ENCODE measurements at regions not wholly inside any gene's neighbourhood (a gene's known extent, or its start where the extent isn't known, plus 50 kb on each side); places are given as distances from the start of the nearest gene placed in this dataset.

GRCh38 chr18:46414863-46415262 lies 242.2 kb downstream of the LOXHD1 start:
- no peak for TF ChIP-seq CTCF (IDR thresholded peaks at IDR 0.05; ENCODE audit: borderline replicate concordance, insufficient read depth, low read depth, low read length)

DNA sequence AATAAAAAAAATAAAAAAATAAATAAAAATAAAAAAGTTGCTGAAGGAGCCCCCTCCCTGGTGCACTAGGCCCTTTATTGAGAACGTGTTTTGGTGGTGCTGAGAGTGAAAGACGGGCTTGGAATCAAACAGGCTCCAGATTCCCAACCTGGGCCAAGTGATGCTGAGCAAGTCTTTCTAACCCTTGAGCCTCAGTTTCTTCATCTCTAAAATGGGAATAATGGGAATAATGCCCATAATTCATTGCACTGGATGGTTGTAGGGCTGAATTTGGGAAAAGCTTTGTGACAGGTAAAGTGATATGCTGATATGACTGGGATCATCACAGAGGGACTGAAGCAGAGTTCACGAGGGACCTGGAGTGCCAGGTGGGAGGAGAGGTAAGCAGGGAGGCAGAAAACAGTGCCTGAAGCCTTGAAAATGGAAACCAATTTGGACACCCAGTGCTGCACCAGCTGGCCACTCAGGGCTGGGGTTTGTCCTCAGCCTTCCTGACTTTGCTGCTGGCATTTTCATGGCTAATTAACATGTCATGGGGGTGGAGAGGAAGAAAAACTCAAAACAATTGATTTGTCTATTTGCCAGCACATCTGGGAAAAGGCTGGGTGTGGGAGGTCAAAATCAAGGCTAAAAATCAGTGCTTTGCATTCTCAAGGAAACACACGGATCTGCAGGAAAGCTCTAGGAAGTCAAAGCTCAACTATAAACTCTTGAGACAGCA lies 241.3 kb downstream of the LOXHD1 start:
- TF ChIP-seq CTCF (IDR thresholded peaks at IDR 0.05; ENCODE audit: borderline replicate concordance, insufficient read depth, low read depth, low read length): no peak
- no peak overlapping the region for H3K4me3 ChIP-seq (ENCODE audit: low read depth, low read length)

More at GRCh38 chr18:46414863-46415262, 242.2 kb downstream of the LOXHD1 start:
- H3K4me3 ChIP-seq (ENCODE audit: low read depth, low read length): no peak overlapping the region

GRCh38 chr18:46416706-46417638 lies 240.0 kb downstream of the LOXHD1 start:
- no peak for TF ChIP-seq CTCF (IDR thresholded peaks at IDR 0.05; ENCODE audit: borderline replicate concordance, insufficient read depth, low read depth, low read length)
- no peak overlapping the region for H3K4me3 ChIP-seq (ENCODE audit: low read depth, low read length)

DNA sequence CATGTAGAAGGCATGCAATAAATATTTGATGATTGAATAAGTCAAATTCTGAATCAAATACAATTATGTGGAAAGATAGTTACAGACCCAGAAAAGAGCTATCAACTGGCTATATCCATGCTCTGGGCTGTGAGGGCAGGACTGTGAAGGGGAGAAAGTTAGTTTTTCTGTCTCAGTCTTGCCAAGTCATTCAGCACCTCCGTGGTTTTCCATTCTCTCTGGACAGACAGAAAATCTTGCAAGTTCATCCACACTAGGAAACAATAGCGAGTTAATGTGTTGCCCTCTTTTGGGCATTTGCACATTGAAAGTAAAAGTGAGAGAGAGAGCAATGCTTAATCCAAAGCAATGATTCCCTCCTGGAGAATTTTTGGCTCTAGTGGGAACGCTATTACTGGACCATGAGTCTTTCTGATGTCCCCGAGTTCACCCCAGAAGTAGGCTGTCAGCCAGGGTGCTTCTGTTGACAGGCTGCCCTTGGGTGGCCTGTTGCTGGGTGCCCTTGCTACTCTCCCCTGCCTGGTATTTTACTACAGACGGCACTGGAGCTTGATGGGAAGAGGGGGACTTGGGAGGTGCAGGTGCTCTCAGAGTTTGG lies 238.3 kb downstream of the LOXHD1 start:
- TF ChIP-seq CTCF (IDR thresholded peaks at IDR 0.05; ENCODE audit: borderline replicate concordance, insufficient read depth, low read depth, low read length): no peak
- H3K4me3 ChIP-seq (ENCODE audit: low read depth, low read length): no peak overlapping the region

DNA sequence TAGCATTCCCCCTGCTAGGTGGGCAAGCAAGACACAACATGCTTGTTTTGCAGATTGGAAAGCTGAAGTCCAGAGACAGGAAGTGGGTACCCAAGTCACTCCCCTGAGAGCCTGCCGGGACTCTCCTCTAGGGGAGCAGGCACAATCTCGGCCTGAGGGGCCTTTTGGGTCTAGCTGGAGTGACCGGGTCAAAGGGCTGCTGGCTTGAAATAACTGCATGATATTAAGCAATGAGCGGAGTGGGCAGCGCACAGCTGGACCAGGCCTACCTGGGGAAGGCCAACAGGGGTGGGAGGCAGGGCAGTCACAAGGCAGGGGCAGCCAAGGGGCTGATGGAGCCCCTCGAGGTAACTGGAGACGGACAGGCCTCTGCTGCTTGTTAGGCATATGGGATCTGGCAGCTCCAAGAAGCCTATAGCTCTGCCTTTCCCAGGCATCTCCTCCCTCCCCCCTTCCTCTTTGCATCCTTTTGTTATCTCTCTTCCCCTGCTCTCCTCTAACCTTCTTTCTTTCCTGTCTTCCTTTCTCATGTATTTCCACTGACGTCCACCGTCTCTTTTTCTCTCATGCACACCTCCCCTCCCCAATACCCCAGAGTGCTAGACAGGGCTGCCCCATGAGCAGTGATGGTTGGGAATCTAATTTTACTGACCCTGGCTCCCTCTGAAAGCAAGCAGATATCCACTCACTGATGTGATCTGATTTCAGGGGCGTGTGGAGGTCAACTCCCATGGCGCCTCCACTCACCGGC lies 237.5 kb downstream of the LOXHD1 start:
- no peak; the same call in 1 of the 2 replicates for TF ChIP-seq CTCF (IDR thresholded peaks at IDR 0.05; ENCODE audit: borderline replicate concordance, insufficient read depth, low read depth, low read length)
- H3K4me3 ChIP-seq (ENCODE audit: low read depth, low read length): no peak overlapping the region

DNA sequence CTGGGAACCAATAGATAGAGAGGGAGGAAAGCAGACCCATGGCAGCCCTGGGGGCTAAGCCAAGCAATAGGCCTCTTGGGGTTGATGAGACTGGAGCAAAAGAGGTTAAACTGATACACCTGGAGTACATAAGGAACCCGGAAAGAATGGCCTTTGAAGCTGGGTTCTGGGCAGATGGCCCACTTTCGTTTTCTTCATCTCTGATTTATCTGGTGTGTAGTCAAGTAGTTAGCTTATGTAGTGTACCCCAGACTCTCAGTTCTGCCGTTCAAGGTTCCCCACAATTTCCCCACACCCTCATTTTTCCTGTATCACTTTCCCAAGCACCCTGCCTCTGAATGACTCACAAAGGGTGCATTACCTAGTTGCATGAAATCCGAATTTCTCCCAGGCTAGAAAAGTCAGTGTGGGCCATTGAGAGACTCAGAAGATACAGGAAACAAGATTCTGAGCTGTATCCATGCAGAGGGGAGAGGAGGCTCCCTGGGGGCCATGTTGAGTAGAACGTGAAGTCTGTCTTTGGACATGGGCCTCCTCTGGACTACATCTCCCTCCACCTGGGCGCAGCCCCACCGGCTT lies 235.0 kb downstream of the LOXHD1 start:
- no peak for TF ChIP-seq CTCF (IDR thresholded peaks at IDR 0.05; ENCODE audit: borderline replicate concordance, insufficient read depth, low read depth, low read length)
- H3K4me3 ChIP-seq (ENCODE audit: low read depth, low read length): no peak overlapping the region

Data from GM12875 (cell line).